Fibroblast of lung (primary cell): ENCODE measurements at regions not wholly inside any gene's neighbourhood (a gene's known extent, or its start where the extent isn't known, plus 50 kb on each side); places are given as distances from the start of the nearest gene placed in this dataset.

Experiments
- DNase-seq, 2 donors: peaks; one replicate each; pipeline versions ENCODE4 v3.0.0 to v3.0.0-alpha.2; 2010; ENCODE audit warnings: low read depth in 2 of 2
- H2AFZ ChIP-seq: 2 replicates; pipeline ENCODE4 v1.5.1; 2012; ENCODE audit warnings: low read length, control low read depth, inconsistent platforms
- H3K27ac ChIP-seq: 2 replicates; pipeline ENCODE4 v1.5.1; 2011; ENCODE audit warnings: low read length, control low read depth; ENCODE audit not compliant: insufficient read depth
- H3K27me3 ChIP-seq: 2 replicates; pipeline ENCODE4 v1.5.1; 2011; ENCODE audit warnings: mild to moderate bottlenecking, low read length; ENCODE audit not compliant: control insufficient read depth, insufficient read depth
- H3K36me3 ChIP-seq: 2 replicates; pipeline ENCODE4 v1.5.1; 2011; ENCODE audit warnings: low read length; ENCODE audit not compliant: control insufficient read depth, insufficient read depth
- H3K4me1 ChIP-seq: 2 replicates; pipeline ENCODE4 v1.5.1; 2011; ENCODE audit warnings: low read length; ENCODE audit not compliant: control insufficient read depth, insufficient read depth; ENCODE audit errors: extremely low read depth
- H3K4me2 ChIP-seq: 2 replicates; pipeline ENCODE4 v1.5.1; 2011; ENCODE audit warnings: low read length, control low read depth; ENCODE audit not compliant: insufficient read depth; ENCODE audit errors: extremely low read depth
- H3K4me3 ChIP-seq, 4 experiments: fragments of 200-600 bp in 1 of 4; sonication (generic) in 1 of 4; replicated peaks in 1 of 4; 2 replicates each; pipeline ENCODE4 v1.5.1; 2011 to 2016; ENCODE audit warnings: low read length in 4 of 4, low read depth in 3 of 4, mild to moderate bottlenecking in 3 of 4, control low read depth in 2 of 4, inconsistent platforms in 1 of 4, mixed read lengths in 1 of 4; ENCODE audit not compliant: insufficient read depth in 1 of 4; ENCODE audit errors: control extremely low read depth in 1 of 4
- H3K79me2 ChIP-seq: 2 replicates; pipeline ENCODE4 v1.5.1; 2012; ENCODE audit warnings: mild to moderate bottlenecking, low read length, inconsistent platforms; ENCODE audit not compliant: control insufficient read depth, insufficient read depth
- H3K9ac ChIP-seq: 2 replicates; pipeline ENCODE4 v1.5.1; 2011; ENCODE audit warnings: mild to moderate bottlenecking, low read length, control low read depth; ENCODE audit not compliant: insufficient read depth
- H3K9me3 ChIP-seq: 2 replicates; pipeline ENCODE4 v1.5.1; 2012; ENCODE audit warnings: low read depth, low read length; ENCODE audit not compliant: control insufficient read depth, insufficient read depth
- H4K20me1 ChIP-seq: 2 replicates; pipeline ENCODE4 v1.5.1; 2011; ENCODE audit warnings: low read length; ENCODE audit not compliant: control insufficient read depth, insufficient read depth; ENCODE audit errors: extremely low read depth
- EZH2 ChIP-seq: IDR thresholded peaks from 2 replicates; pipeline ENCODE4 v1.5.1; 2012; ENCODE audit warnings: low read length, control low read depth, mild to moderate bottlenecking; ENCODE audit errors: missing control alignments
- TF ChIP-seq, protein P1 (sequence below), 2 donors: IDR thresholded peaks in 1 of 2; conservative IDR thresholded peaks in 1 of 2; 1 replicate in 1 of 2; 2 replicates in 1 of 2; pipeline ENCODE4 v1.5.1; 2011 to 2012; ENCODE audit warnings: low read length in 2 of 2, control low read depth in 1 of 2, inconsistent platforms in 1 of 2, low read depth in 1 of 2, mild to moderate bottlenecking in 1 of 2

DNA sequence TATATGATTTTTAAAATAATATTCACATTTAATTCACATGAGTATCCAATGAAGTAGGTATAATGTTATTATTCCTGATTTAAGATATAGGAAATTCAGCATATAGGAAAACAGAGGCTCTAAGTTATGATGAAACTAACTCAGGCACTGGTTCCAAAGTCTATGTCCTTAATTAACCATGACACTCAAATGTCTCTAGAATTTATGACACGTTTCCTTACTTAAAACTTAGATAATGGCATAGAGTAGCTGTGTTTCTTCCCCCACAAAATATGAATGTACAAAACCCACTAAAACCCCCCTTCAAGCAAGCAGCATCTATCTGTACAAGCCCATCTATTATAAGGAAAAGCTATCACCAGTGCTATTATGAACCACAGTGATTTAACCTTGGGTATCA lies 72.9 kb upstream of the CDK1 start:
- DNase-seq, result no peak
- Histone ChIP-seq H3K4me1 (no peaks in the 10 kb centered on the region), H3K9me3 (no peaks in the 10 kb centered on the region), H3K4me3 (no peak overlapping the region), H3K9ac (no peak overlapping the region), H2AFZ (no peak overlapping the region), H3K4me2 (no peak overlapping the region), H3K27me3 (no peaks in the 10 kb centered on the region), H3K27ac (no peak overlapping the region), H4K20me1 (no peaks in the 10 kb centered on the region), H3K79me2 (no peaks in the 10 kb centered on the region), H3K36me3 (no peaks in the 10 kb centered on the region)
- TF ChIP-seq, protein P1, sequence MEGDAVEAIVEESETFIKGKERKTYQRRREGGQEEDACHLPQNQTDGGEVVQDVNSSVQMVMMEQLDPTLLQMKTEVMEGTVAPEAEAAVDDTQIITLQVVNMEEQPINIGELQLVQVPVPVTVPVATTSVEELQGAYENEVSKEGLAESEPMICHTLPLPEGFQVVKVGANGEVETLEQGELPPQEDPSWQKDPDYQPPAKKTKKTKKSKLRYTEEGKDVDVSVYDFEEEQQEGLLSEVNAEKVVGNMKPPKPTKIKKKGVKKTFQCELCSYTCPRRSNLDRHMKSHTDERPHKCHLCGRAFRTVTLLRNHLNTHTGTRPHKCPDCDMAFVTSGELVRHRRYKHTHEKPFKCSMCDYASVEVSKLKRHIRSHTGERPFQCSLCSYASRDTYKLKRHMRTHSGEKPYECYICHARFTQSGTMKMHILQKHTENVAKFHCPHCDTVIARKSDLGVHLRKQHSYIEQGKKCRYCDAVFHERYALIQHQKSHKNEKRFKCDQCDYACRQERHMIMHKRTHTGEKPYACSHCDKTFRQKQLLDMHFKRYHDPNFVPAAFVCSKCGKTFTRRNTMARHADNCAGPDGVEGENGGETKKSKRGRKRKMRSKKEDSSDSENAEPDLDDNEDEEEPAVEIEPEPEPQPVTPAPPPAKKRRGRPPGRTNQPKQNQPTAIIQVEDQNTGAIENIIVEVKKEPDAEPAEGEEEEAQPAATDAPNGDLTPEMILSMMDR (conservative IDR thresholded peaks at IDR 0.05 in 1 of 2, IDR thresholded peaks at IDR 0.05 in 1 of 2; ENCODE audit: low read depth in 1 of 2, low read length in 2 of 2), result no peak
- no peak for TF ChIP-seq EZH2

DNA sequence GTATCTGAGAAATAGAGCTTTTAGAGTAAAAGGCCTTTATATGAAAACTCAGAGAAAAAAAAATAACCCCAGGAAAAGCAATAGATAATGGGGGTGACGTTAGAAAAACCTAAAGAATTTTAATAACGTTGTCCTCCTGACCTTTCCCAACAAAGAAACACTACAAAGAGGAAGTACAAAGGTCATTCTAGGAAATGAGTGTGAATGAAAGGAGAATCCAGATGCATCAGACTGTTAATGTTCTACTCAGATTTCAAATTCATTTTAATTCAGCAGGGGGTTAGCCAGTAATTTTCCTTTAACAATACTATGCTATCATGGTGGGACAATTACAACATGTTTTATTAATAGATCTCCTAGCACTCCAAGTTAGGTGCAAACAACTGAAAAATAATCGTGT lies 73.8 kb upstream of the CDK1 start:
- Histone ChIP-seq H3K4me2 (no peak overlapping the region), H3K27me3 (no peaks in the 10 kb centered on the region), H4K20me1 (no peaks in the 10 kb centered on the region), H3K79me2 (no peaks in the 10 kb centered on the region), H3K4me1 (no peaks in the 10 kb centered on the region), H3K27ac (no peak overlapping the region), H3K9me3 (no peaks in the 10 kb centered on the region), H3K9ac (no peak overlapping the region), H3K36me3 (no peaks in the 10 kb centered on the region), H2AFZ (no peak overlapping the region), H3K4me3 (no peak overlapping the region)
- no peak for DNase-seq
- TF ChIP-seq, protein P1 (conservative IDR thresholded peaks at IDR 0.05 in 1 of 2, IDR thresholded peaks at IDR 0.05 in 1 of 2; ENCODE audit: low read depth in 1 of 2, low read length in 2 of 2), result no peak
- TF ChIP-seq EZH2, result no peak

DNA sequence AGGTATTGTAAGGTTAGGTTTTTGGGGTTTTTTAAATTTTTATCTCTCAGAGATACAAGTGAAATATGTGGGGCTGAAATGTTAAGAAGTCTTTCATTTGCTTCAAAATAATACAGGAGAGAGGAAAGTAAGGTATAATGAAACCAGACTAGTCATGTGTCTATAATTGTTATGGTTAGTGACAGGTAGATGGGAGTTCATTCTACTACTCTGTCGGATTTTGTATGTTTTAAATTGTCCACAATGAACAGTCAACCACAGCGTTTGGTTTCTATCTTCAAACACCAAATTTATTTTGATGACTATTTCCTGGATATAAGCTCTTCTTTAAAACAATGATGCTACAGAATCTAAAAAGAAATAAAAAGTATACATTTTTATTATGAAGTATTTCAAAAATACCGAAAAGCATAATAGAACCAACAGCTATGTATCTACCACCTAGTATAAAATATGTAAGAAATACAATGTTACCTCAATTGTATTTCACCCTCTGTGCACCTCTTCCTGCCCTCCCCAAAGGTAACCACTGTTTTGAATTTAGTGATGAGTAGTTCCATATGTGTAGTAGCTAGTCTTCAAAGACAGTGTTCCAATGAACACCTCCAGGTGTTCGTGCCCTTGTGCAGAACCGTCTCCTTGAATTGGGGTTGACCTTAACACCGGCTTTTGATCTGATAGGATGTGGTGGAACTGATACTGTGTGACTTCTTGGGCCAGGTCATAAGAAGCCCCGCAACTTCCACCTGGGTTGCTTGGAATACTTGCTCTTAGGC lies 74.8 kb upstream of the CDK1 start:
- Histone ChIP-seq H3K4me3 (no peak overlapping the region), H3K4me2 (no peak overlapping the region), H3K4me1 (no peaks in the 10 kb centered on the region), H3K27me3 (no peaks in the 10 kb centered on the region), H3K27ac (no peak overlapping the region), H3K9me3 (no peaks in the 10 kb centered on the region), H2AFZ (no peak overlapping the region), H3K36me3 (no peaks in the 10 kb centered on the region), H3K9ac (no peak overlapping the region), H4K20me1 (no peaks in the 10 kb centered on the region), H3K79me2 (no peaks in the 10 kb centered on the region)
- no peak for DNase-seq
- TF ChIP-seq EZH2, result no peak
- TF ChIP-seq, protein P1 (conservative IDR thresholded peaks at IDR 0.05 in 1 of 2, IDR thresholded peaks at IDR 0.05 in 1 of 2; ENCODE audit: low read depth in 1 of 2, low read length in 2 of 2), result no peak
